ENCODE measurements at regions not wholly inside any gene's neighbourhood (a gene's known extent, or its start where the extent isn't known, plus 50 kb on each side); places are given as distances from the start of the nearest gene placed in this dataset.

DNA sequence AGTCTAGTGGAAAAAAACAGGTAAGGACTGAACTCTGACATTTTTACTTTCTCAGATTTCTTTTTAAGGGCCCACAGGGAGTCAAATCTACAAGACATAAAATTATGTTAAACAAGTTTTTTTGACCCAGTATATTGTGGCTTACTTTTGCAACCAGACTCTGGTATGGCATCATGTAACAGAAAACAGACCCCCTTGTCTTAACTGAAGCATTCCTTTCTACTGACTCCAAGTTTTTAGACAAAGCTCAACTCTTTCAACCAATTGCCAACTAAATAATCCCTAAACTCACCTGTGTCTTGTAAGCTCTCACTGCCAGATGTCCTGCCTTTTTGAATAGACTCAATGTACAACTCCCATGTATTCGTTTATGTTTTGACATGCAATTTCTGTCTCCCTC, 64.3 kb downstream of the FASLG start:
- Histone ChIP-seq H4K91ac (ENCODE audit: insufficient read length, low read depth, low read length) (no peak overlapping the region), H2BK15ac (ENCODE audit: low read depth, low read length) (no peak overlapping the region), H3K23ac (ENCODE audit: insufficient read length, low read depth, low read length) (no peak overlapping the region), H3T11ph (ENCODE audit: low read length) (no peak overlapping the region), H3K27ac (ENCODE audit: insufficient read length, low read depth, low read length) (no peak overlapping the region), H4K5ac (ENCODE audit: insufficient read length, low read depth, low read length) (no peak overlapping the region), H2BK20ac (ENCODE audit: low read depth, low read length, poor library complexity, severe bottlenecking) (no peak overlapping the region), H3K56ac (ENCODE audit: insufficient read length, low read depth, low read length) (no peak overlapping the region), H3K4ac (ENCODE audit: low read depth, low read length) (no peak overlapping the region), H4K20me1 (ENCODE audit: control insufficient read depth, insufficient read depth, insufficient read length) (no peaks in the 10 kb centered on the region), H3K14ac (ENCODE audit: insufficient read depth, low read length) (no peak overlapping the region), H2BK5ac (ENCODE audit: insufficient read length, low read length) (no peak overlapping the region), H2BK120ac (ENCODE audit: low read depth, low read length, poor library complexity, severe bottlenecking) (no peak overlapping the region), H3K4me1 (ENCODE audit: insufficient read depth, low read length) (no peaks in the 10 kb centered on the region), H3K18ac (ENCODE audit: insufficient read length, low read depth, low read length) (no peak overlapping the region), H2AFZ (ENCODE audit: low read length) (no peak overlapping the region), H3K9ac (ENCODE audit: extremely low read depth, insufficient read length, low read length) (no peak overlapping the region), H4K8ac (replicated peaks; ENCODE audit: insufficient read length, low read depth, low read length) (no peak overlapping the region), H3K9me3 (ENCODE audit: control insufficient read depth, low read depth, low read length) (no peaks in the 10 kb centered on the region), H3K79me2 (ENCODE audit: insufficient read depth, low read length) (no peaks in the 10 kb centered on the region), H3K23me2 (ENCODE audit: insufficient read length, low read depth, low read length, poor library complexity, severe bottlenecking) (no peaks in the 10 kb centered on the region), H2AK5ac (ENCODE audit: insufficient read length, low read length) (no peak overlapping the region), H3K4me2 (ENCODE audit: insufficient read depth, insufficient read length, low read length) (no peak overlapping the region), H3K27me3 (ENCODE audit: insufficient read depth, low read length) (no peaks in the 10 kb centered on the region), H2BK12ac (ENCODE audit: insufficient read length, low read depth, low read length) (no peak overlapping the region), H3K79me1 (ENCODE audit: insufficient read depth, low read depth, low read length, poor library complexity, severe bottlenecking) (no peaks in the 10 kb centered on the region)
- Mint-ChIP-seq H3K9me3 (peaks cover 5% of the 10 kb centered on the region in 2 experiments), H3K4me3 (no peak overlapping the region), H3K27ac (no peak overlapping the region), H3K36me3 (ENCODE audit: insufficient read depth in 1 of 3, low read depth in 3 of 3) (peaks cover 4 to 6% (median 5%) of the 10 kb centered on the region in 3 experiments), H3K27me3 (ENCODE audit: low read depth) (no peaks in the 10 kb centered on the region), H3K4me1 (peaks cover 11 to 14% of the 10 kb centered on the region in 2 experiments)
- TF ChIP-seq CTCF (conservative IDR thresholded peaks at IDR 0.05), result no peak
- no CpG with 5 or more reads among the region's 1 CpG for WGBS (ENCODE audit: extremely low coverage, insufficient read length, low lambda C conversion rate)
- DNase-seq, result no peak

All from H9 (cell line).